ENCODE measurements at regions not wholly inside any gene's neighbourhood (a gene's known extent, or its start where the extent isn't known, plus 50 kb on each side); places are given as distances from the start of the nearest gene placed in this dataset.

DNA sequence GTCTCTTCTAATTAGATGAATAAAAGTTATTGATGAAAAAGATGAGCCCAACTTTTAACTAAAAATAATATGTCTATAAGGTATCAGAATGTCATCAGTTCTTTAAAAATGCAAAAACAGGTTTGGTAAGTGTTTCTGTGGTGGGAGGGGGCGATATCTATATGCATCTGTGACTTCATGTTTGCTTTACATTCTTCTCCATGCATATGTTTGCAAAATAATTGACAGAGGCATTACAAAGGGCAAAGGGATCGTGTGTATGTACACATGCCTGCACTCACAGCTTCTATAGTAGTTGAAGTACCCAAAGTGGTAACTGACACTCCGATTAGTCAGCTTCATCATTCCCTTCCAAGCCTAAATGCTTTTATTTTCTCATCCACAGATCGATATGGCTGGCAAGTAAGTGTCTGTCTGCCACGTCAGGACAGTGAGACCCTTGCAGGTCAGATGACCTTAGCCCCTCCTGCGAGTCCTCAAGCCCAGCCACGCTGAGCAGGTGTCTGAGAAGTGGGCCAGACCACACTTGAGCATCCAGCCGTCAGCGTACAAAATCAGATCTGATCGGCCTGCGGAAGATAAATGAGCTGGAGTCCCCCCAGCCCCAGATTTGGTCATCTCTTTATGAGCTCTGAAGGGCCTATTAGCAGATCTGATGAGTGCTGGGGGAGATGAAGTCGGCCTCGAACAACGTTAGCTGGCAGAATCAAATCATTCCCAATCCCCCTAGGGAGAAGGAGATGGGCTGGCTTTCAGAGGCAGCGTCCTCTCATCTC, 369.1 kb downstream of the MAFB start:
- H3K27ac Mint-ChIP-seq: no peak overlapping the region
- no peaks in the 10 kb centered on the region for H3K27me3 ChIP-seq (ENCODE audit: control insufficient read depth in 2 of 2, insufficient read depth in 2 of 2, low read length in 2 of 2)
- no peak overlapping the region for H3K4me3 ChIP-seq (ENCODE audit: low read length)
- H3K4me1 Mint-ChIP-seq: no peaks in the 10 kb centered on the region
- H3K4me1 ChIP-seq (ENCODE audit: control insufficient read depth in 2 of 2, insufficient read depth in 2 of 2, low read length in 2 of 2): no peaks in the 10 kb centered on the region
- H3K27me3 Mint-ChIP-seq: peaks cover 0 to 7% (median 0%) of the 10 kb centered on the region in 5 donors
- ChIA-PET POLR2A (no interaction called here), CTCF (interaction anchor here (0.8 kb wide), 1 partner anchor 23 kb away, joined by 3 read pairs; no protein-coding TSS in a partner anchor)
- H3K36me3 ChIP-seq (ENCODE audit: control insufficient read depth in 2 of 3, insufficient read depth in 3 of 3, low read length in 3 of 3): no peaks in the 10 kb centered on the region
- H3K9me3 Mint-ChIP-seq: peaks cover 0 to 7% (median 0%) of the 10 kb centered on the region in 11 donors
- H3K9me3 ChIP-seq (ENCODE audit: control insufficient read depth in 2 of 3, low read length in 3 of 3): no peaks in the 10 kb centered on the region
- ATAC-seq (no peak), DNase-seq (no peak)
- no peak overlapping the region for H3K4me3 Mint-ChIP-seq
- no peaks in the 10 kb centered on the region for H3K36me3 Mint-ChIP-seq
- H3K27ac ChIP-seq (ENCODE audit: low read depth, low read length): no peak overlapping the region
- intact Hi-C loops (cut with micrococcal nuclease): no loop called here

DNA sequence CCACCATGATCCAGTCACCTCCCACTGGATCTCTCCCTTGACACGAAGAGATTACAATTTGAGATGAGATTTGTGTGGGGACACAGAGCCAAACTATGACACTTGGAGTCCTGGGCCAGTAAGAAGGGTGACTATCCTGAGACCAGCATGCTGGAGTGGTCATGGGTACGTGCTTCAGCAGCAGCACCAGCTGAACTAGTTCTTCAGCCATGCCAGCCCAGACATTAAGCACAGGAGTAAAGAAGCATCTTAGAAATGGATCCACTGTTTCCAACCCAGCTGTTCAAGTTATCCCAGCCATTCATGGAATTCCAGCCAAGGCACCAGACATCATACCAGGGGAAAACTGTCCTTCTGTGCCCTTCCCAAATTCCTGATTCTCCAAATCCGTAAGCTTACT, 370.0 kb downstream of the MAFB start:
- no peak for ATAC-seq
- Histone ChIP-seq H3K4me1 (ENCODE audit: control insufficient read depth in 2 of 2, insufficient read depth in 2 of 2, low read length in 2 of 2) (no peaks in the 10 kb centered on the region), H3K4me3 (ENCODE audit: low read length) (no peak overlapping the region), H3K27me3 (ENCODE audit: control insufficient read depth in 2 of 2, insufficient read depth in 2 of 2, low read length in 2 of 2) (no peaks in the 10 kb centered on the region), H3K27ac (ENCODE audit: low read depth, low read length) (no peak overlapping the region), H3K36me3 (ENCODE audit: control insufficient read depth in 2 of 3, insufficient read depth in 3 of 3, low read length in 3 of 3) (no peaks in the 10 kb centered on the region), H3K9me3 (ENCODE audit: control insufficient read depth in 2 of 3, low read length in 3 of 3) (no peaks in the 10 kb centered on the region)
- ChIA-PET CTCF (no interaction called here), POLR2A (no interaction called here)
- Mint-ChIP-seq H3K4me3 (no peak overlapping the region), H3K36me3 (no peaks in the 10 kb centered on the region), H3K27me3 (peaks cover 0 to 7% (median 0%) of the 10 kb centered on the region in 5 donors), H3K9me3 (peaks cover 0 to 7% (median 0%) of the 10 kb centered on the region in 11 donors), H3K4me1 (no peaks in the 10 kb centered on the region), H3K27ac (no peak overlapping the region)
- no peak for DNase-seq
- intact Hi-C loops (cut with micrococcal nuclease): no loop called here

DNA sequence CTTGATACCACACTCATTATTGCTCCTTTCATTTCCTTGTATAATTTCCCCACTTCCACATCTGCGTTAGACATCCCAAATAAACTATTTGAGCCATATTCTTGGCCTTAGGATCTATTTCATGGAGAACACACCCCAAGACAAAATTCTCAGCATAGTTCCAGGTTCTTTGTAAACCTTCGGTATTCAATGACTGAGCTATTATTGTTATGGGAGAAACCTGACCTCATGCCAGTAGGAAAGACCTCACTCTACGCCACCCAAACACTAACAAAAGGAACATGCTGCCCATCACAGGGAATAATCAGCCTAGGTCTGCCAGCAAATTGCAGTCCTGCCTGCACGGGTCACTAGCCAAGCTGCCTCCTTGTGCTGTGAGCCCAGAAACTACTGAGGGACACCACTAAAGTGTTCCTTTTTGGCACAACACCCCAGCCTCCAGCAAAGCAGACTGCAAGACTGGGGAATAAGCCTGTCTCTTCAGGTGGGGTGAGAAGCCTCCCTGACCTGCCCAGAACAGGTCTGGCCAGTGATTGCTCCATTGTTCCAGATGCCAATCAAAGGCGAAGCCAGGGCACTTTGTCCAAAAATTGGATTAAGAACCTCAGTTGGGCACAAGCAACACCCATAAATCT, 371.8 kb downstream of the MAFB start:
- H3K9me3 ChIP-seq (ENCODE audit: control insufficient read depth in 2 of 3, low read length in 3 of 3): no peaks in the 10 kb centered on the region
- no peak overlapping the region for H3K27ac ChIP-seq (ENCODE audit: low read depth, low read length)
- no peaks in the 10 kb centered on the region for H3K36me3 Mint-ChIP-seq
- no peak for DNase-seq
- peaks cover 0 to 8% (median 0%) of the 10 kb centered on the region in 11 donors for H3K9me3 Mint-ChIP-seq
- ChIA-PET CTCF (no interaction called here), POLR2A (no interaction called here)
- no peak for ATAC-seq
- H3K4me1 Mint-ChIP-seq: no peaks in the 10 kb centered on the region
- no peaks in the 10 kb centered on the region for H3K36me3 ChIP-seq (ENCODE audit: control insufficient read depth in 2 of 3, insufficient read depth in 3 of 3, low read length in 3 of 3)
- no peaks in the 10 kb centered on the region for H3K4me1 ChIP-seq (ENCODE audit: control insufficient read depth in 2 of 2, insufficient read depth in 2 of 2, low read length in 2 of 2)
- intact Hi-C loops (cut with micrococcal nuclease): no loop called here
- H3K4me3 ChIP-seq (ENCODE audit: low read length): no peak overlapping the region
- no peak overlapping the region for H3K4me3 Mint-ChIP-seq
- no peaks in the 10 kb centered on the region for H3K27me3 ChIP-seq (ENCODE audit: control insufficient read depth in 2 of 2, insufficient read depth in 2 of 2, low read length in 2 of 2)
- no peak overlapping the region for H3K27ac Mint-ChIP-seq
- H3K27me3 Mint-ChIP-seq: peaks cover 0 to 10% (median 0%) of the 10 kb centered on the region in 5 donors

DNA sequence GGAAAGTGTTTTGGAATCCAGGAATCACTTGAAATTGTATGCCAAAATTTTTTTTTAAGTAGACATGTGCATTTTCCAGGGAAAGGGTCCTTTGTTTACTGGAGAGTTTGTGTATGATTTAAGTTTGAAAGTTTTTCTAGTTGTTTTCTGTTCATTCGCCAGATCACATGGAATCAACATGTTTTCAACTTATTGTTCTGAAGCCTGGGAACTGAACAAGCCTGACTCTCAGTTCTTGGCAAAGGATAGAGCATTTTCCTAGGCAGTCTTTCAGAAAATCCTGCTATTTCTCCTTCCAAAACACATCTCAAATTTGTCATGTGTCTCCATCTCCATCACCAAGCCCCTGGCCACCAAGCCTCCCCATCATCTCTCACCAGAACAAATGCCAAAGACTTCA, 374.8 kb downstream of the MAFB start:
- Histone ChIP-seq H3K9me3 (ENCODE audit: control insufficient read depth in 2 of 3, low read length in 3 of 3) (no peaks in the 10 kb centered on the region), H3K36me3 (ENCODE audit: control insufficient read depth in 2 of 3, insufficient read depth in 3 of 3, low read length in 3 of 3) (no peaks in the 10 kb centered on the region), H3K4me3 (ENCODE audit: low read length) (no peak overlapping the region), H3K27ac (ENCODE audit: low read depth, low read length) (no peak overlapping the region), H3K27me3 (ENCODE audit: control insufficient read depth in 2 of 2, insufficient read depth in 2 of 2, low read length in 2 of 2) (no peaks in the 10 kb centered on the region), H3K4me1 (ENCODE audit: control insufficient read depth in 2 of 2, insufficient read depth in 2 of 2, low read length in 2 of 2) (no peaks in the 10 kb centered on the region)
- Mint-ChIP-seq H3K4me1 (no peaks in the 10 kb centered on the region), H3K27me3 (peaks cover 0 to 15% (median 0%) of the 10 kb centered on the region in 5 donors), H3K36me3 (no peaks in the 10 kb centered on the region), H3K4me3 (no peak overlapping the region), H3K9me3 (peaks cover 0 to 12% (median 0%) of the 10 kb centered on the region in 11 donors), H3K27ac (no peak overlapping the region)
- ChIA-PET CTCF (no interaction called here), POLR2A (no interaction called here)
- intact Hi-C loops (cut with micrococcal nuclease): no loop called here
- DNase-seq (no peak), ATAC-seq (no peak)

DNA sequence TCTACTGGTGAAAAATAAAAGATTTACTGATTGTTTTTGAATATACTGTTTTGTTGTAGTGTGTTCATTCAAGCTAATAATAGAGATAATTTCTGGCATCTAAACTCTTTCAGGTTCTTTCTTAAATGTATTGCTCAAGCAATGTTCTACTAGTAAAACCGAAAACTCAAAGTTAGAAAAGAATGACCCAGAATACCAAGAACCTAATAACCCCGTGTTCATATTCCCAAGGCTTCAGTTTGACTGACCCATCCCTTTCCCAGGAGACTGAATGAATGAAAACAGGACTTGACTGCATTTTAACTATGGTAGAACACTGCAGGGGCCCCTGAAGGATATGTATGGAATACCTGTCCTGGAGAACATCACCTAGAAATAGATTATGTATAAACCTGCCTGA, 375.3 kb downstream of the MAFB start:
- Mint-ChIP-seq H3K27me3 (peaks cover 0 to 15% (median 0%) of the 10 kb centered on the region in 5 donors), H3K4me3 (no peak overlapping the region), H3K27ac (no peak overlapping the region), H3K36me3 (no peaks in the 10 kb centered on the region), H3K9me3 (peaks cover 0 to 12% (median 0%) of the 10 kb centered on the region in 11 donors), H3K4me1 (no peaks in the 10 kb centered on the region)
- H3K27ac ChIP-seq (ENCODE audit: low read depth, low read length): no peak overlapping the region
- ATAC-seq: no peak
- intact Hi-C loops (cut with micrococcal nuclease): no loop called here
- no peaks in the 10 kb centered on the region for H3K36me3 ChIP-seq (ENCODE audit: control insufficient read depth in 2 of 3, insufficient read depth in 3 of 3, low read length in 3 of 3)
- CTCF ChIA-PET: no interaction called here
- no peak overlapping the region for H3K4me3 ChIP-seq (ENCODE audit: low read length)
- DNase-seq: no peak
- POLR2A ChIA-PET: no interaction called here
- H3K4me1 ChIP-seq (ENCODE audit: control insufficient read depth in 2 of 2, insufficient read depth in 2 of 2, low read length in 2 of 2): no peaks in the 10 kb centered on the region
- H3K9me3 ChIP-seq (ENCODE audit: control insufficient read depth in 2 of 3, low read length in 3 of 3): no peaks in the 10 kb centered on the region
- no peaks in the 10 kb centered on the region for H3K27me3 ChIP-seq (ENCODE audit: control insufficient read depth in 2 of 2, insufficient read depth in 2 of 2, low read length in 2 of 2)

DNA sequence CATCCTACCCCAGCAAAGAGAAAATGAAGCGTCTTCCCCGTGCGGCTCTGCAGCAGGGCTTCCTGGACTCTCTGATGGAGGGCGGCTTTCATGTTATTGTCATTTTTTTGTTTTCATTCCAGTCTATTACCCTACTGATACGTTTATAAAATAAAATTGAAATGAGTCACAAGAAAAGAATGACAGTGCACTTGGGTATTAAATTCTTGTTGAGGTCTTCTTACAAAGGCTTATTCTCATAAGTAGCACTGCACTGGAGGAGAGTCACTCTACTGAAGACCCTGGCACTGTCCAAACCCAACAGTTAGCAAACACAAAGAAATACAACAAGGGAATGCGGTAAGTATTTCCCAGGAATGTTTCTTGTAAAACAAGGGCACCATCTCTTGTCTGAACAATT, 379.3 kb downstream of the MAFB start:
- H3K9me3 ChIP-seq (ENCODE audit: control insufficient read depth in 2 of 3, low read length in 3 of 3): no peaks in the 10 kb centered on the region
- H3K27ac ChIP-seq (ENCODE audit: low read depth, low read length): no peak overlapping the region
- no peaks in the 10 kb centered on the region for H3K27me3 ChIP-seq (ENCODE audit: control insufficient read depth in 2 of 2, insufficient read depth in 2 of 2, low read length in 2 of 2)
- H3K27me3 Mint-ChIP-seq: peaks cover 0 to 22% (median 0%) of the 10 kb centered on the region in 5 donors
- H3K36me3 ChIP-seq (ENCODE audit: control insufficient read depth in 2 of 3, insufficient read depth in 3 of 3, low read length in 3 of 3): no peaks in the 10 kb centered on the region
- peaks cover 0 to 7% (median 0%) of the 10 kb centered on the region in 11 donors for H3K9me3 Mint-ChIP-seq
- H3K36me3 Mint-ChIP-seq: no peaks in the 10 kb centered on the region
- no peaks in the 10 kb centered on the region for H3K4me1 ChIP-seq (ENCODE audit: control insufficient read depth in 2 of 2, insufficient read depth in 2 of 2, low read length in 2 of 2)
- no peak overlapping the region for H3K4me3 Mint-ChIP-seq
- ATAC-seq: no peak
- no peak overlapping the region for H3K4me3 ChIP-seq (ENCODE audit: low read length)
- ChIA-PET CTCF (no interaction called here), POLR2A (no interaction called here)
- intact Hi-C loops (cut with micrococcal nuclease): no loop called here
- no peak overlapping the region for H3K27ac Mint-ChIP-seq
- no peaks in the 10 kb centered on the region for H3K4me1 Mint-ChIP-seq
- DNase-seq: no peak

DNA sequence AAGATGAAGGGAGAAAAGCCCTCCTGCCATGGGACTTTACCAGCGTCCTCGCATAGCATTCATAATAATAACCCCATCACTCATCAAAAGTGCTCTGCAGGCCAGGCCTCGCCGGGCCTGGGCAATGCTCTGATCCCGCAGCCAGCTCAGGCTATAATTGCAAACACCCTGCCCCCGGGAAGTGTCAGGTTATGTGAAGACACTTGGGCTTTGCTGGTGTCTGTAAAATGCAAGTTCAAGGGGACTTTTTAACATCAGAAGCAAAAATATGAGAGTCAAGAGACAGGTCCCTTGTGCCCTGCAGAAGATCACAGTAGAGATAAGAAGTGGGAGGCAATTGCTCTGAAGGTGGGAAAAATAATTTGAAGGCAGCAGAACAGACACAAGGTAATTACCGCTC, 381.0 kb downstream of the MAFB start:
- Histone ChIP-seq H3K27me3 (ENCODE audit: control insufficient read depth in 2 of 2, insufficient read depth in 2 of 2, low read length in 2 of 2) (no peaks in the 10 kb centered on the region), H3K9me3 (ENCODE audit: control insufficient read depth in 2 of 3, low read length in 3 of 3) (no peaks in the 10 kb centered on the region), H3K4me1 (ENCODE audit: control insufficient read depth in 2 of 2, insufficient read depth in 2 of 2, low read length in 2 of 2) (no peaks in the 10 kb centered on the region), H3K27ac (ENCODE audit: low read depth, low read length) (no peak overlapping the region), H3K4me3 (ENCODE audit: low read length) (no peak overlapping the region), H3K36me3 (ENCODE audit: control insufficient read depth in 2 of 3, insufficient read depth in 3 of 3, low read length in 3 of 3) (no peaks in the 10 kb centered on the region)
- no peak for DNase-seq
- Mint-ChIP-seq H3K27ac (no peak overlapping the region), H3K27me3 (peaks cover 0 to 22% (median 0%) of the 10 kb centered on the region in 5 donors), H3K4me3 (no peak overlapping the region), H3K4me1 (no peaks in the 10 kb centered on the region), H3K36me3 (no peaks in the 10 kb centered on the region), H3K9me3 (peaks cover 0 to 7% (median 0%) of the 10 kb centered on the region in 11 donors)
- ChIA-PET CTCF (no interaction called here), POLR2A (no interaction called here)
- intact Hi-C loops (cut with micrococcal nuclease): no loop called here
- ATAC-seq: no peak

Measured in naive thymus-derived CD4-positive, alpha-beta T cell (primary cell).